Lower leg skin (tissue), 3 donors: ENCODE measurements at regions not wholly inside any gene's neighbourhood (a gene's known extent, or its start where the extent isn't known, plus 50 kb on each side); places are given as distances from the start of the nearest gene placed in this dataset.
"Not testable (repeated sequence)": the region's sequence is repeated elsewhere in the genome, so short reads cannot be mapped to it uniquely, and the experiment has no call there.

ENCODE experiments used
- DNase-seq, 2 donors: peaks; one replicate each; pipeline ENCODE4 v3.0.0-alpha.2; 2019; ENCODE audit warnings: low spot score in 2 of 2
- H3K4me3 ChIP-seq: fragments of 200-600 bp; sonication (generic); 2 replicates; pipeline ENCODE4 v1.5.1; 2017; ENCODE audit warnings: mild to moderate bottlenecking, low read depth; ENCODE audit not compliant: poor library complexity, severe bottlenecking
- WGBS, 2 donors: methylation state at CpG; one replicate each; pipeline ENCODE4 v1.1.5; 2018; 5-methylcytosine and 5-hydroxymethylcytosine counted together
- intact Hi-C: fragments of 100-400 bp; cut with DNase I; formaldehyde crosslinking; loops from one replicate; pipeline ENCODE4 v1.15.0; 2023; ENCODE audit warnings: low total_unique reads

- DNase-seq, result peak in 1 of 2 donors; percentile 29
- intact Hi-C loops, H3K4me3 ChIP-seq: not testable (repeated sequence)
- WGBS, 2 donors, result 87 to 89% methylated on average over 5 to 7 of the region's 7 CpGs
Measured at GRCh38 chr16:32947336-32947735, 246.7 kb upstream of the TP53TG3C start.

GRCh38 chr16:32946041-32946560 lies 247.9 kb upstream of the TP53TG3C start:
- peak in 1 of 2 donors; percentile 50 for DNase-seq
- intact Hi-C loops, H3K4me3 ChIP-seq: not testable (repeated sequence)
- 80 to 89% methylated on average over 2 to 4 of the region's 10 CpGs for WGBS, 2 donors

GRCh38 chr16:32945311-32945710 lies 248.7 kb upstream of the TP53TG3C start:
- peak in 1 of 2 donors; percentile 28 for DNase-seq
- WGBS, 2 donors, result 83 to 89% methylated on average over 6 of the region's 7 CpGs
- intact Hi-C loops, H3K4me3 ChIP-seq: not testable (repeated sequence)

GRCh38 chr16:32939845-32940244 lies 254.2 kb upstream of the TP53TG3C start:
- DNase-seq, intact Hi-C loops, H3K4me3 ChIP-seq: not testable (repeated sequence)
- no CpG with 5 or more reads among the region's 4 CpGs for WGBS, 2 donors

- WGBS, 2 donors, result 85 to 86% methylated on average over 9 to 10 of the region's 10 CpGs
- intact Hi-C loops, H3K4me3 ChIP-seq: not testable (repeated sequence)
- DNase-seq, result peak in 1 of 2 donors; percentile 34
Measured at GRCh38 chr16:32937929-32938328, 256.1 kb upstream of the TP53TG3C start.

GRCh38 chr16:32932240-32933040 lies 256.5 kb upstream of the TP53TG3 start:
- intact Hi-C loops, H3K4me3 ChIP-seq: not testable (repeated sequence)
- WGBS, 2 donors, result 63 to 69% methylated on average over 16 of the region's 16 CpGs
- peak in 1 of 2 donors; percentile 49 for DNase-seq

GRCh38 chr16:32925192-32925591 lies 249.2 kb upstream of the TP53TG3 start:
- H3K4me3 ChIP-seq, intact Hi-C loops: not testable (repeated sequence)
- WGBS, 2 donors, result no CpG with 5 or more reads among the region's 31 CpGs
- DNase-seq, result peak in 1 of 2 donors; percentile 54

- H3K4me3 ChIP-seq, intact Hi-C loops: not testable (repeated sequence)
- peak in 1 of 2 donors; percentile 63 for DNase-seq
- 60% methylated on average over 1 of the region's 9 CpGs; no CpG with 5 or more reads in 1 of the 2 donors for WGBS, 2 donors
Measured at GRCh38 chr16:32922578-32922977, 246.6 kb upstream of the TP53TG3 start.

GRCh38 chr16:32915346-32915745 lies 239.4 kb upstream of the TP53TG3 start:
- WGBS, 2 donors, result 43 to 63% methylated on average over 8 to 13 of the region's 15 CpGs
- intact Hi-C loops, H3K4me3 ChIP-seq: not testable (repeated sequence)
- DNase-seq, result peak in 1 of 2 donors; percentile 62

GRCh38 chr16:32897782-32898181 lies 221.8 kb upstream of the TP53TG3 start:
- intact Hi-C loops, H3K4me3 ChIP-seq: not testable (repeated sequence)
- peak in 1 of 2 donors; percentile 29 for DNase-seq
- WGBS, 2 donors, result 20 to 29% methylated on average over 1 to 3 of the region's 9 CpGs

- DNase-seq, H3K4me3 ChIP-seq, intact Hi-C loops: not testable (repeated sequence)
- WGBS, 2 donors, result no CpG with 5 or more reads among the region's 56 CpGs
Measured at GRCh38 chr16:32885392-32885791, 209.4 kb upstream of the TP53TG3 start.

GRCh38 chr16:32884556-32884955 lies 208.6 kb upstream of the TP53TG3 start:
- H3K4me3 ChIP-seq, intact Hi-C loops: not testable (repeated sequence)
- WGBS, 2 donors, result 94% methylated on average over 8 of the region's 22 CpGs; no CpG with 5 or more reads in 1 of the 2 donors
- peak in 1 of 2 donors; percentile 50 for DNase-seq

- intact Hi-C loops, H3K4me3 ChIP-seq, DNase-seq: not testable (repeated sequence)
- 80% methylated on average over 2 of the region's 10 CpGs; no CpG with 5 or more reads in 1 of the 2 donors for WGBS, 2 donors
Measured at GRCh38 chr16:32882328-32882857, 206.4 kb upstream of the TP53TG3 start.

- intact Hi-C loops, H3K4me3 ChIP-seq, DNase-seq: not testable (repeated sequence)
- no CpG with 5 or more reads among the region's 3 CpGs for WGBS, 2 donors
Measured at GRCh38 chr16:32881631-32882030, 205.7 kb upstream of the TP53TG3 start.

- H3K4me3 ChIP-seq, DNase-seq, intact Hi-C loops: not testable (repeated sequence)
- WGBS, 2 donors, result no CpG with 5 or more reads among the region's 10 CpGs
Measured at GRCh38 chr16:32880009-32880408, 204.0 kb upstream of the TP53TG3 start.
